Neural progenitor cell (in vitro differentiated cells): ENCODE measurements at regions not wholly inside any gene's neighbourhood (a gene's known extent, or its start where the extent isn't known, plus 50 kb on each side); places are given as distances from the start of the nearest gene placed in this dataset.

ENCODE experiments used
- EZH2phosphoT487 ChIP-seq: fragments of 200-600 bp; sonication (generic); IDR thresholded peaks from 2 replicates; pipeline ENCODE4 v1.6.1; 2017; ENCODE audit warnings: antibody characterized with exemption
- TF ChIP-seq, protein P1 (sequence below): fragments of 200-600 bp; sonication (generic); IDR thresholded peaks from 2 replicates; pipeline ENCODE4 v1.5.1; 2017; ENCODE audit warnings: antibody characterized with exemption, mild to moderate bottlenecking

DNA sequence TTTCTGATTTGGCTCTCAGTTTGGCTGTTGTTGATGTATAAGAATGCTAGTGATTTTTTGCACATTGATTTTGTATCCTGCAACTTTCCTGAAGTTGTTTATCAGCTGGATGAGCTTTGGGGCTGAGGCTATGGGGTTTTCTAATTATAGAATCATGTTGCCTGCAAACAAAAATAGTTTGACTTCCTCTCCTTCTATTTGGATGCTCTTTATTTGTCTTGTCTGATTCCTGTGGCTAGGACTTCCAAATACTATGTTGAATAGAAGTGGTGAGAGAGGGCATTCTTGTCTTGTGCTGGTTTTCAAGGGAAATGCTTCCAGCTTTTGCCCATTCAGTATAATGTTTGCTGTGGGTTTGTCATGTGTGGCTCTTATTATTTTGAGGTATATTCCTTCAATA lies 734.7 kb upstream of the FAM241A start:
- TF ChIP-seq, protein P1, sequence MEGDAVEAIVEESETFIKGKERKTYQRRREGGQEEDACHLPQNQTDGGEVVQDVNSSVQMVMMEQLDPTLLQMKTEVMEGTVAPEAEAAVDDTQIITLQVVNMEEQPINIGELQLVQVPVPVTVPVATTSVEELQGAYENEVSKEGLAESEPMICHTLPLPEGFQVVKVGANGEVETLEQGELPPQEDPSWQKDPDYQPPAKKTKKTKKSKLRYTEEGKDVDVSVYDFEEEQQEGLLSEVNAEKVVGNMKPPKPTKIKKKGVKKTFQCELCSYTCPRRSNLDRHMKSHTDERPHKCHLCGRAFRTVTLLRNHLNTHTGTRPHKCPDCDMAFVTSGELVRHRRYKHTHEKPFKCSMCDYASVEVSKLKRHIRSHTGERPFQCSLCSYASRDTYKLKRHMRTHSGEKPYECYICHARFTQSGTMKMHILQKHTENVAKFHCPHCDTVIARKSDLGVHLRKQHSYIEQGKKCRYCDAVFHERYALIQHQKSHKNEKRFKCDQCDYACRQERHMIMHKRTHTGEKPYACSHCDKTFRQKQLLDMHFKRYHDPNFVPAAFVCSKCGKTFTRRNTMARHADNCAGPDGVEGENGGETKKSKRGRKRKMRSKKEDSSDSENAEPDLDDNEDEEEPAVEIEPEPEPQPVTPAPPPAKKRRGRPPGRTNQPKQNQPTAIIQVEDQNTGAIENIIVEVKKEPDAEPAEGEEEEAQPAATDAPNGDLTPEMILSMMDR, result no peak
- TF ChIP-seq EZH2phosphoT487, result no peak
